ENCODE measurements at regions not wholly inside any gene's neighbourhood (a gene's known extent, or its start where the extent isn't known, plus 50 kb on each side); places are given as distances from the start of the nearest gene placed in this dataset.

DNA sequence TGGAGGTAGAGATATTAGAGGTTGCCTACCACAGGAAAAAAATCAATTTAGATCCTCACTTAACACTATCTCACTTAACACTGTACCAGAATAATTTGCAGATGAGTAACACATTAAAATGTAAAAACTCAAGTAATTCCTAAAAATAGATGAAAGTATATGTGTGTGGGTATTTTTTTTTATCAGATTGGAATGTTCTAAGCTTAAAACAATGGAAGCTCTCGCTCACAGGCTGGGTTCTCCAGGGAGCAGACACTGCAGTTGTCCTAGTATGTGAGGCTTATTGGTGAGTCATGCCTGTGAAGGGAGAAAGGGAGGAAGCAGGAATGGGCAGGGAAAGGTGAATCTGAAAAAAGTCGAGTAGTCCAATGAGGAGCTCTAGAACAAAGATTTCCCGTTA, 181.3 kb upstream of the ZNF608 start:
- H3K27me3 ChIP-seq (ENCODE audit: control insufficient read depth, insufficient read depth, low read length), result no peaks in the 10 kb centered on the region
- no peak for DNase-seq (ENCODE audit: low read depth)
- H3K36me3 ChIP-seq (ENCODE audit: control insufficient read depth, insufficient read depth, low read length), result no peaks in the 10 kb centered on the region
- H3K4me3 ChIP-seq (ENCODE audit: low read depth, low read length), result no peak overlapping the region
- TF ChIP-seq, protein P1, sequence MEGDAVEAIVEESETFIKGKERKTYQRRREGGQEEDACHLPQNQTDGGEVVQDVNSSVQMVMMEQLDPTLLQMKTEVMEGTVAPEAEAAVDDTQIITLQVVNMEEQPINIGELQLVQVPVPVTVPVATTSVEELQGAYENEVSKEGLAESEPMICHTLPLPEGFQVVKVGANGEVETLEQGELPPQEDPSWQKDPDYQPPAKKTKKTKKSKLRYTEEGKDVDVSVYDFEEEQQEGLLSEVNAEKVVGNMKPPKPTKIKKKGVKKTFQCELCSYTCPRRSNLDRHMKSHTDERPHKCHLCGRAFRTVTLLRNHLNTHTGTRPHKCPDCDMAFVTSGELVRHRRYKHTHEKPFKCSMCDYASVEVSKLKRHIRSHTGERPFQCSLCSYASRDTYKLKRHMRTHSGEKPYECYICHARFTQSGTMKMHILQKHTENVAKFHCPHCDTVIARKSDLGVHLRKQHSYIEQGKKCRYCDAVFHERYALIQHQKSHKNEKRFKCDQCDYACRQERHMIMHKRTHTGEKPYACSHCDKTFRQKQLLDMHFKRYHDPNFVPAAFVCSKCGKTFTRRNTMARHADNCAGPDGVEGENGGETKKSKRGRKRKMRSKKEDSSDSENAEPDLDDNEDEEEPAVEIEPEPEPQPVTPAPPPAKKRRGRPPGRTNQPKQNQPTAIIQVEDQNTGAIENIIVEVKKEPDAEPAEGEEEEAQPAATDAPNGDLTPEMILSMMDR (IDR thresholded peaks at IDR 0.05; ENCODE audit: insufficient read depth, low read length, poor library complexity, severe bottlenecking), result no peak

- Histone ChIP-seq H3K4me3 (ENCODE audit: low read depth, low read length) (no peak overlapping the region), H3K27me3 (ENCODE audit: control insufficient read depth, insufficient read depth, low read length) (no peaks in the 10 kb centered on the region), H3K36me3 (ENCODE audit: control insufficient read depth, insufficient read depth, low read length) (no peaks in the 10 kb centered on the region)
- TF ChIP-seq, protein P1 (IDR thresholded peaks at IDR 0.05; ENCODE audit: insufficient read depth, low read length, poor library complexity, severe bottlenecking), result no peak
- DNase-seq (ENCODE audit: low read depth), result no peak
These were observed 182.6 kb upstream of the ZNF608 start for GRCh38 chr5:124929000-124929399.

GRCh38 chr5:124932791-124933600, 186.6 kb upstream of the ZNF608 start:
- Histone ChIP-seq H3K4me3 (ENCODE audit: low read depth, low read length) (no peak overlapping the region), H3K36me3 (ENCODE audit: control insufficient read depth, insufficient read depth, low read length) (no peaks in the 10 kb centered on the region), H3K27me3 (ENCODE audit: control insufficient read depth, insufficient read depth, low read length) (no peaks in the 10 kb centered on the region)
- TF ChIP-seq, protein P1 (IDR thresholded peaks at IDR 0.05; ENCODE audit: insufficient read depth, low read length, poor library complexity, severe bottlenecking), result no peak
- no peak for DNase-seq (ENCODE audit: low read depth)

DNA sequence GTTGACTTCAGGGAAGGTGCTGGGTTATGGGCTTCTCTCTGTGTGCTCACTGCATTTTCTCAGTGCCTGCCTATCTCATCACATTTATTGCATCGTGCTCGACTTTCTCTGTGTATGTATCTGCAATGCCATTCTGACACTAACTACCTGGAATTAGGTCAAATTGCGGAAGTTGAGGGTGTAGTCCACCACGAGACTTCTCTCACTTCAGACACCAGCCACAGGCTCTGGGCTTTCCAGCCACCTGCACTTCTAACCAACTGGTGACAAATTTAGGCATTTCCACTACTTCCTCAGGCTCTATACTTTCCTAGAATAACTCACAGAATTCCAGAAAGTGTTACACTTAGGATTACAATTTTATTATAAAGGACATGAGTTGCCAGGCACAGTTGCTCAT, 188.6 kb upstream of the ZNF608 start:
- H3K27me3 ChIP-seq (ENCODE audit: control insufficient read depth, insufficient read depth, low read length), result no peaks in the 10 kb centered on the region
- no peak for DNase-seq (ENCODE audit: low read depth)
- no peaks in the 10 kb centered on the region for H3K36me3 ChIP-seq (ENCODE audit: control insufficient read depth, insufficient read depth, low read length)
- TF ChIP-seq, protein P1 (IDR thresholded peaks at IDR 0.05; ENCODE audit: insufficient read depth, low read length, poor library complexity, severe bottlenecking), result no peak
- H3K4me3 ChIP-seq (ENCODE audit: low read depth, low read length), result no peak overlapping the region

GRCh38 chr5:124936626-124936933, 190.1 kb upstream of the ZNF608 start:
- Histone ChIP-seq H3K36me3 (ENCODE audit: control insufficient read depth, insufficient read depth, low read length) (no peaks in the 10 kb centered on the region), H3K27me3 (ENCODE audit: control insufficient read depth, insufficient read depth, low read length) (no peaks in the 10 kb centered on the region), H3K4me3 (ENCODE audit: low read depth, low read length) (no peak overlapping the region)
- TF ChIP-seq, protein P1 (IDR thresholded peaks at IDR 0.05; ENCODE audit: insufficient read depth, low read length, poor library complexity, severe bottlenecking), result no peak
- no peak for DNase-seq (ENCODE audit: low read depth)

Data from kidney epithelial cell (primary cell).